Fibroblast of villous mesenchyme (primary cell): ENCODE measurements at regions not wholly inside any gene's neighbourhood (a gene's known extent, or its start where the extent isn't known, plus 50 kb on each side); places are given as distances from the start of the nearest gene placed in this dataset.

Source experiments
- DNase-seq: peaks from one replicate; pipeline ENCODE4 v3.0.0-alpha.2; 2010; ENCODE audit warnings: low read depth
- H3K4me3 ChIP-seq: 2 replicates; pipeline ENCODE4 v1.5.1; 2011; ENCODE audit warnings: low read depth, mild to moderate bottlenecking, low read length
- CTCF ChIP-seq: IDR thresholded peaks from 2 replicates; pipeline ENCODE4 v1.5.1; 2012; ENCODE audit warnings: low read depth, mild to moderate bottlenecking, low read length; ENCODE audit not compliant: insufficient read depth

GRCh38 chr2:84319581-84319980, 139.5 kb downstream of the SUCLG1 start:
- DNase-seq: no peak
- TF ChIP-seq CTCF: no peak
- no peak overlapping the region for H3K4me3 ChIP-seq

DNA sequence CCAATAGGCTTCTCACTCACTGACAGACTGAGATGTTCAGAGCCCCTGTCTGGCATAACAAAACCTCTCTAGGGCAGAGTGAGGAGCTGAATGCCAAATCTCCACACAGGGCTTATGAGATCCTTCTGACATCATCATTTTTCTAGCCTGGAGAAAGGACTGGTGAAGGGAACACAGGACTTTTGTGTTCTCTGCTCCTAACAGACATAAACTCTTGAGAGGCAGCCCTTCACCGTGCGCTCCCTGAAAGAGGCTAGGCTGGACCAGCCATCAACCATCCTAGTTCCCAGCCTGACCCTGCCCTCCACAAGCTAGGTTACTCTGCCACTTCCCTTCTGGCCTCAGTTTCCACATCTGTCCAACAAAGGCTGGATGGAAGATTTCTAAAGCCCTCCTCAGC, 141.9 kb downstream of the SUCLG1 start:
- H3K4me3 ChIP-seq: no peak overlapping the region
- DNase-seq: no peak
- no peak for TF ChIP-seq CTCF

GRCh38 chr2:84314901-84315330, 144.2 kb downstream of the SUCLG1 start:
- TF ChIP-seq CTCF: peak; percentile 96
- H3K4me3 ChIP-seq: no peak overlapping the region
- DNase-seq: peak; percentile 74

GRCh38 chr2:84314250-84314649, 144.8 kb downstream of the SUCLG1 start:
- no peak overlapping the region for H3K4me3 ChIP-seq
- TF ChIP-seq CTCF: no peak
- DNase-seq: no peak

GRCh38 chr2:84309281-84309680, 149.8 kb downstream of the SUCLG1 start:
- no peak overlapping the region for H3K4me3 ChIP-seq
- no peak for TF ChIP-seq CTCF
- no peak for DNase-seq

GRCh38 chr2:84306361-84306760, 152.7 kb downstream of the SUCLG1 start:
- no peak overlapping the region for H3K4me3 ChIP-seq
- DNase-seq: no peak
- no peak for TF ChIP-seq CTCF

DNA sequence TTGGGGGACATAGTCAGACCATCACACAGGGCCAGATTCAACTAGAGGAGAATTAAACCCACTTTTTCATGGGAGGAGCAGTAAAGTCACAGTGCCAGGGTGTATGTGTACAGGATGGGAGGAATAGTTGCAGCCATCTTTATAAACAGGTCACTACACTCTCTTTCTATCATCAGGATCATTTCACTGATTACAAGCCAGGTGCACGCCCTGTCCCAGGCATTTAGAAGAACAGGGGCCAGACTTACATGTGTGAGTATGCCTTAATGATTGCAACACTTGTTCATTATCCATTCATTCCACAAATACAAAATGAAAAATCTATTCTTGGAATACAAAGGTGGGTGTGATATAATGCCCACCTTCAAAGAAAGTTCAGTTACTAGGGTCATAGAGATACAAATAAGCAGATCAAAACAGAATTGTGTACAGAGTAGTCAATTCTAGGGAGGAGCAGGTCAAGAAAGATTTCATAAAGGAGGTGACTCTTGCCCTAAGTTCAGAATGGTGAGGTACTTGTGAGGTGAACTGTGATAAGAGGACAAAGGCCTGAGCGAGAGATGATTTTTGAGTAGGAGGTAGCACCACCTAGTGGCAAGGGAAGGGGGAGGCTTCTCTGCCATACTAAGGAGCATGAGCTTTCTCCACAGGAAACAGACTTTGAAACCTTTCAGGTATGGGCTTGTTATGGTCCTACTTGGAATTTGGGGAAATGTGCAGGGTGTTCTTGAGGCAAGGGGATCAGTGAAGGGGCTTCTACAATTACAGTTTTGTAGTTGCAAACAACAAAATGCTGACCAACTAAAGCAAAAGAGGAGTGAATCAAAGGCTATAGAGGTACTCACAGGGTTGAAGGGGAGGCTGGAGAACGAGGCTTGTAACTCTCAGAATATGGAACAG, 156.3 kb downstream of the SUCLG1 start:
- peak; percentile 81 for TF ChIP-seq CTCF
- H3K4me3 ChIP-seq: no peak overlapping the region
- peak; percentile 42 for DNase-seq
